ENCODE measurements at regions not wholly inside any gene's neighbourhood (a gene's known extent, or its start where the extent isn't known, plus 50 kb on each side); places are given as distances from the start of the nearest gene placed in this dataset.

DNA sequence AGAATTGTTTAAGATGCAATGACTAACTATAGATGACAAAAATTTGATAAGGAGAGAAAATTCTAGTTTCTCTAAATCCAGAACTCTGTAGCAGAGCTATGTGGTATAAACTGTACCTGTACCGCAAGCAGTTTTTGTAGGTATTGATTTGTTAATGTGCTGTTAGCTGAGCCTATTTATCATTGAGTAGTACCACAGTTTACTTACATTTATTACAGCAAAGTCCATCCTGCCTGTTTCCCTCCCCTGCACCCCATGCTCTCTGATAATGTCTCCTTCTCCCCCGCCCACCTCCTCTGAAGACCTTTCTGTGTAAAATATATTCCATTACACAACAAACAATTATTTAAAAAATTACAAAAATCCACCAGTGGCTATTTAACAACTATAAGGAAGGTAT lies 170.6 kb downstream of the RNF152 start:
- Histone ChIP-seq H3K27me3 (no peaks in the 10 kb centered on the region), H3K9me3 (no peaks in the 10 kb centered on the region), H3K4me1 (no peaks in the 10 kb centered on the region), H3K36me3 (no peaks in the 10 kb centered on the region), H3K4me3 (ENCODE audit: low read depth, low read length) (no peak overlapping the region)
- no peak for DNase-seq
- TF ChIP-seq, protein P1, sequence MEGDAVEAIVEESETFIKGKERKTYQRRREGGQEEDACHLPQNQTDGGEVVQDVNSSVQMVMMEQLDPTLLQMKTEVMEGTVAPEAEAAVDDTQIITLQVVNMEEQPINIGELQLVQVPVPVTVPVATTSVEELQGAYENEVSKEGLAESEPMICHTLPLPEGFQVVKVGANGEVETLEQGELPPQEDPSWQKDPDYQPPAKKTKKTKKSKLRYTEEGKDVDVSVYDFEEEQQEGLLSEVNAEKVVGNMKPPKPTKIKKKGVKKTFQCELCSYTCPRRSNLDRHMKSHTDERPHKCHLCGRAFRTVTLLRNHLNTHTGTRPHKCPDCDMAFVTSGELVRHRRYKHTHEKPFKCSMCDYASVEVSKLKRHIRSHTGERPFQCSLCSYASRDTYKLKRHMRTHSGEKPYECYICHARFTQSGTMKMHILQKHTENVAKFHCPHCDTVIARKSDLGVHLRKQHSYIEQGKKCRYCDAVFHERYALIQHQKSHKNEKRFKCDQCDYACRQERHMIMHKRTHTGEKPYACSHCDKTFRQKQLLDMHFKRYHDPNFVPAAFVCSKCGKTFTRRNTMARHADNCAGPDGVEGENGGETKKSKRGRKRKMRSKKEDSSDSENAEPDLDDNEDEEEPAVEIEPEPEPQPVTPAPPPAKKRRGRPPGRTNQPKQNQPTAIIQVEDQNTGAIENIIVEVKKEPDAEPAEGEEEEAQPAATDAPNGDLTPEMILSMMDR (IDR thresholded peaks at IDR 0.05; ENCODE audit: low read depth, low read length), result no peak

DNA sequence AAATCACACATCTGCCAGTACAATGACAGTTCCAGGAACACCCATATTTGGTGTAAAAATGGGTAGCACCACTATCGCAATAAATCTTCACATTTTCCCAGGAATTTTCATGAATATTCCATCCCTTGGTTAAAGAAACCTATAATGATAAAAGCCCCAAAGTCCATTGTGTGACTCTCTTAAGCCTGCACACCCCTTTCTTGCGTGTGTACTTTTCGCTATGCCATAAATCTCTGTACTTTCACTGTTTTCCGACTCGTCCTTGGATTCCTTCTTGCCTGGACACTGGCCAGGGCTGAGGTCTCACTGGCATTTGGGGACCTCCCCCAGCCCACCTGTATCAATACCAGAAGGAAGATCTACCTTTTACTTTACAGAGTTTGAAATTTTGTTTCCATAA lies 172.3 kb downstream of the RNF152 start:
- DNase-seq, result no peak
- Histone ChIP-seq H3K27me3 (no peaks in the 10 kb centered on the region), H3K4me3 (ENCODE audit: low read depth, low read length) (no peak overlapping the region), H3K36me3 (no peaks in the 10 kb centered on the region), H3K9me3 (no peaks in the 10 kb centered on the region), H3K4me1 (no peaks in the 10 kb centered on the region)
- TF ChIP-seq, protein P1 (IDR thresholded peaks at IDR 0.05; ENCODE audit: low read depth, low read length), result no peak

DNA sequence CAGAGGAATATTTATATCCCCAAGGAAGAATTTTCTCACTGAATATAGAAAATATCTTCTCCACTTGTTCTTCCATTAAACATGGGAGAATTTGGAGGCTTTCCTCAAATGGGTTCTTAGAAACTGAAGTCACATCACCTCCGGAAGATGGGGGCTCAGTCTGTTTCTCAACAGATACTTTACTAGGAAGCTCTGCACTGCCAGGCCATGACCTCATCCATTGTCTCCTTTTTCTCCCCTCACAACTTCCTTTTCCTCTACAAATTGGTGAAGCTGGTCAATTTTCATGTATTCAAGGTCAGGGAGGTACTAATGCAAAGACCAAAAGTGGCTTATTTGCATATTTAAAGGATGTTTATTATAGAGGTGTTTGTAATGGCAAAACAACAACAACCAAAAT lies 173.1 kb downstream of the RNF152 start:
- DNase-seq, result no peak
- TF ChIP-seq, protein P1 (IDR thresholded peaks at IDR 0.05; ENCODE audit: low read depth, low read length), result no peak

DNA sequence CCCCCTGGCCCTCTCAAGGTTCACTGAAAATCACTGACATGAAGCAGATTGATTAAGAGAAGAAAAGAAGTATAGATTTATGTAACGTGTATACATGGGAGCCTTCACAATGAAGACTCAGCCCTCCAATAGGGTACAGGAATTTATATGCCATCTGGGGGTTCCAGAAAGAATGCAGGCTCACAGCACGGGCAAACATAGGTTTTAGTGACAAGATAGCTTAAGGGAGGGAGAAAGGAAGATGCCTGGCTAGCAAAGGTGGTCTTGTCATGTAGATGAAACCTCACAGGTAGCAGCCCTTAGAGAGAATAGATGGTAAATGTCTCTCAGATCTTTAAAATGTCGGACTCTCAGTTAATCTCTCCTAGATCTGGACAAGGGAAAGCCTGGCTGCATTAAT lies 173.9 kb downstream of the RNF152 start:
- Histone ChIP-seq H3K36me3 (no peaks in the 10 kb centered on the region), H3K27me3 (no peaks in the 10 kb centered on the region), H3K4me1 (no peaks in the 10 kb centered on the region), H3K9me3 (no peaks in the 10 kb centered on the region), H3K4me3 (ENCODE audit: low read depth, low read length) (no peak overlapping the region)
- TF ChIP-seq, protein P1 (IDR thresholded peaks at IDR 0.05; ENCODE audit: low read depth, low read length), result no peak
- no peak for DNase-seq

More for the DNA sequence above, 173.1 kb downstream of the RNF152 start:
- no peaks in the 10 kb centered on the region for H3K27me3 ChIP-seq
- no peaks in the 10 kb centered on the region for H3K36me3 ChIP-seq
- H3K9me3 ChIP-seq, result no peaks in the 10 kb centered on the region
- no peaks in the 10 kb centered on the region for H3K4me1 ChIP-seq
- H3K4me3 ChIP-seq (ENCODE audit: low read depth, low read length), result no peak overlapping the region

DNA sequence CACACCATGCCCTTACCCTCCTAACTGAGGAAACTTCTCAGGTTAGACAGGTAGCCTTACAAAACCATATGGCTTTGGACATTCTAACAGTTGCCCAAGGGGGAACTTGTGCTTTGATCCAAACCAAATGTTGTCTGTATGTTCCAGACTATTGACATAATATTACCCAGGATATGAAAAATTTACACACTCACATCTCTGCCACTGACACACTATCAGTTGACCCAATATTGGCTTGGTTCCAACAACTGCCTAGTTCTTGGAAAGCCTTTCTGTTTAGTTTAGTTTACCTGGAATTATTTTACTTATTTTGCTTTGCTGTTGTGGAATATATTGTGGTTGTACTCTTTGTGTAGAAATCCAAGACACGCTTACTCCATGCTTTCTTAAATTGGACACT lies 178.4 kb downstream of the RNF152 start:
- Histone ChIP-seq H3K4me1 (no peaks in the 10 kb centered on the region), H3K9me3 (no peaks in the 10 kb centered on the region), H3K36me3 (no peaks in the 10 kb centered on the region), H3K27me3 (no peaks in the 10 kb centered on the region), H3K4me3 (ENCODE audit: low read depth, low read length) (no peak overlapping the region)
- DNase-seq, result no peak
- TF ChIP-seq, protein P1 (IDR thresholded peaks at IDR 0.05; ENCODE audit: low read depth, low read length), result no peak

DNA sequence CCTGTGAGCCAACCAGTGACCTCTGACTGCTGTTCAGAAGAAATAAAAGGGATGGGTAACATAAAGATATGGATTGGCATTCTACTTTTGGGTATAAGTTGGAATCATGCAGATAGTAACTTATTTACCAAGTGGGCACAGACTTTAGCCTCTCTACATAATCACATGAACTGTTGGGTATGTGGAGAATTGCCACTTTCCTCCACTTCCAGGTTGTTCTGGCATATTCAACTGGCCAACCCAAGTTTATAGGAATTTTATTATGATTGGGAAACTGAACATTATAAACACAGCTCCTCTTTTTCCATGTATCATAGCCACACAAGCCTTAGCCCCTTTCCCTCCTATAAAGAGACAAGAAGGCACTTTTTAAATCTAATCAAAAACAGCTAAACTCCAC lies 179.3 kb downstream of the RNF152 start:
- DNase-seq, result no peak
- Histone ChIP-seq H3K4me3 (ENCODE audit: low read depth, low read length) (no peak overlapping the region), H3K4me1 (no peaks in the 10 kb centered on the region), H3K27me3 (no peaks in the 10 kb centered on the region), H3K9me3 (no peaks in the 10 kb centered on the region), H3K36me3 (no peaks in the 10 kb centered on the region)
- TF ChIP-seq, protein P1 (IDR thresholded peaks at IDR 0.05; ENCODE audit: low read depth, low read length), result no peak

All from BE2C (cell line).